Endothelial cell of umbilical vein (primary cell): ENCODE measurements at regions not wholly inside any gene's neighbourhood (a gene's known extent, or its start where the extent isn't known, plus 50 kb on each side); places are given as distances from the start of the nearest gene placed in this dataset.

Experiments used
- BruUV-seq: library from RNA; stranded (reverse); fragments of 400-500 nt; replicated peaks from 2 replicates; lab custom pipeline; 2021; lab: Mats Ljungman, UMichigan
- CTCF ChIA-PET: fragments of 300-600, 350-600 bp; sonication (Branson Sonifier 250); formaldehyde crosslinking; loops from one replicate; lab custom pipeline; 2021; ENCODE audit warnings: antibody characterized with exemption, inconsistent platforms; lab: Charles Lee
- POLR2A ChIA-PET: fragments of 300-600, 350-600 bp; sonication (Branson Sonifier 250); formaldehyde crosslinking; loops from one replicate; lab custom pipeline; 2021; ENCODE audit warnings: antibody characterized with exemption, inconsistent platforms; lab: Charles Lee
- DNase-seq: peaks from one replicate; pipeline ENCODE4 v3.0.0-alpha.2; 2011; ENCODE audit warnings: low read depth, low spot score
- FAIRE-seq: peaks from 2 replicates; lab custom pipeline; 2011; peaks lifted over from hg19 to GRCh38; lab: Jason Lieb, UNC
- H2AFZ ChIP-seq: 2 replicates; pipeline ENCODE4 v1.6.0; 2012; ENCODE audit warnings: low read depth, low read length, control low read depth, inconsistent platforms
- H3K27ac ChIP-seq: 2 replicates; pipeline ENCODE4 v1.5.1; 2011; ENCODE audit warnings: low read depth, mild to moderate bottlenecking, control low read depth, low read length, moderate library complexity; ENCODE audit not compliant: insufficient read depth
- H3K27me3 ChIP-seq, 2 experiments: 2 replicates each; pipeline versions ENCODE4 v1.6.0 to v1.6.1; 2011; ENCODE audit warnings: low read length in 2 of 2, mixed read lengths in 1 of 2; ENCODE audit not compliant: control insufficient read depth in 2 of 2, insufficient read depth in 2 of 2
- H3K36me3 ChIP-seq, 2 experiments: 2 replicates in 1 of 2; 3 replicates in 1 of 2; pipeline ENCODE4 v1.5.1; 2011; ENCODE audit warnings: low read length in 2 of 2, mild to moderate bottlenecking in 1 of 2, moderate library complexity in 1 of 2; ENCODE audit not compliant: control insufficient read depth in 2 of 2, insufficient read depth in 2 of 2; ENCODE audit errors: extremely low read depth in 1 of 2
- H3K4me1 ChIP-seq: 3 replicates; pipeline ENCODE4 v1.5.1; 2011; ENCODE audit warnings: mild to moderate bottlenecking, low read length; ENCODE audit not compliant: control insufficient read depth, insufficient read depth; ENCODE audit errors: extremely low read depth
- H3K4me2 ChIP-seq: 2 replicates; pipeline ENCODE4 v1.6.1; 2011; ENCODE audit warnings: low read length, control low read depth, mixed read lengths; ENCODE audit not compliant: insufficient read depth
- H3K4me3 ChIP-seq, 3 experiments: fragments of 200-600 bp in 1 of 3; sonication (generic), shearing (Covaris generic) in 1 of 3; replicated peaks in 1 of 3; 2 replicates each; pipeline ENCODE4 v1.5.1; 2011 to 2016; ENCODE audit warnings: control low read depth in 3 of 3, low read length in 3 of 3, mild to moderate bottlenecking in 2 of 3, inconsistent platforms in 1 of 3, low read depth in 1 of 3, moderate library complexity in 1 of 3; ENCODE audit not compliant: insufficient read depth in 1 of 3
- H3K79me2 ChIP-seq: 2 replicates; pipeline ENCODE4 v1.6.0; 2012; ENCODE audit warnings: low read length, inconsistent platforms; ENCODE audit not compliant: control insufficient read depth, insufficient read depth
- H3K9ac ChIP-seq: replicated peaks from 2 replicates; pipeline ENCODE3; 2011; ENCODE audit warnings: low read length, control low read depth; ENCODE audit not compliant: insufficient read depth; ENCODE audit errors: extremely low read depth
- H3K9me1 ChIP-seq: replicated peaks from 3 replicates; pipeline ENCODE4 v1.6.0; 2011; ENCODE audit warnings: mild to moderate bottlenecking, low read length; ENCODE audit not compliant: control insufficient read depth, insufficient read depth; ENCODE audit errors: extremely low read depth
- H3K9me3 ChIP-seq: replicated peaks from 2 replicates; pipeline ENCODE4 v1.5.1; 2012; ENCODE audit warnings: low read length, inconsistent platforms; ENCODE audit not compliant: control insufficient read depth, insufficient read depth
- H4K20me1 ChIP-seq: replicated peaks from 2 replicates; pipeline ENCODE3; 2011; ENCODE audit warnings: mild to moderate bottlenecking, low read length; ENCODE audit not compliant: control insufficient read depth, insufficient read depth; ENCODE audit errors: extremely low read depth
- FOS ChIP-seq: IDR thresholded peaks from 2 replicates; pipeline ENCODE4 v1.6.1; 2011; ENCODE audit warnings: mild to moderate bottlenecking, low read length, moderate library complexity, borderline replicate concordance; ENCODE audit not compliant: insufficient read depth
- GATA2 ChIP-seq: IDR thresholded peaks from 2 replicates; pipeline ENCODE4 v1.7.0; 2011; ENCODE audit warnings: low read depth, mild to moderate bottlenecking, moderate library complexity, mixed read lengths, low read length; ENCODE audit not compliant: insufficient read length, insufficient read depth
- JUN ChIP-seq: IDR thresholded peaks from 2 replicates; pipeline ENCODE4 v1.6.1; 2011; ENCODE audit warnings: borderline replicate concordance, low read depth; ENCODE audit not compliant: insufficient read length, insufficient read depth
- POLR2A ChIP-seq: IDR thresholded peaks from 2 replicates; pipeline ENCODE4 v1.6.1; 2012; ENCODE audit warnings: low read depth, mild to moderate bottlenecking, control low read depth, low read length
- dilution Hi-C: fragments of 300-500 bp; cut with MboI; formaldehyde crosslinking; loops from one replicate; pipeline ENCODE4 v1.15.0; 2019; ENCODE audit warnings: low sequenced_read_pairs; ENCODE audit not compliant: extremely low pct_ligation_motif_present
- intact Hi-C: fragments of 100-400 bp; cut with micrococcal nuclease; formaldehyde crosslinking; loops from one replicate; pipeline ENCODE4 v1.10.0; 2022
- TF ChIP-seq, protein P1 (sequence below), 2 donors: IDR thresholded peaks; 1 replicate in 1 of 2; 2 replicates in 1 of 2; pipeline ENCODE4 v1.5.1; 2011; ENCODE audit warnings: low read length in 2 of 2, mild to moderate bottlenecking in 2 of 2, moderate library complexity in 2 of 2, control low read depth in 1 of 2, inconsistent platforms in 1 of 2, low read depth in 1 of 2; ENCODE audit not compliant: insufficient read depth in 1 of 2; ENCODE audit errors: extremely low read depth in 1 of 2

DNA sequence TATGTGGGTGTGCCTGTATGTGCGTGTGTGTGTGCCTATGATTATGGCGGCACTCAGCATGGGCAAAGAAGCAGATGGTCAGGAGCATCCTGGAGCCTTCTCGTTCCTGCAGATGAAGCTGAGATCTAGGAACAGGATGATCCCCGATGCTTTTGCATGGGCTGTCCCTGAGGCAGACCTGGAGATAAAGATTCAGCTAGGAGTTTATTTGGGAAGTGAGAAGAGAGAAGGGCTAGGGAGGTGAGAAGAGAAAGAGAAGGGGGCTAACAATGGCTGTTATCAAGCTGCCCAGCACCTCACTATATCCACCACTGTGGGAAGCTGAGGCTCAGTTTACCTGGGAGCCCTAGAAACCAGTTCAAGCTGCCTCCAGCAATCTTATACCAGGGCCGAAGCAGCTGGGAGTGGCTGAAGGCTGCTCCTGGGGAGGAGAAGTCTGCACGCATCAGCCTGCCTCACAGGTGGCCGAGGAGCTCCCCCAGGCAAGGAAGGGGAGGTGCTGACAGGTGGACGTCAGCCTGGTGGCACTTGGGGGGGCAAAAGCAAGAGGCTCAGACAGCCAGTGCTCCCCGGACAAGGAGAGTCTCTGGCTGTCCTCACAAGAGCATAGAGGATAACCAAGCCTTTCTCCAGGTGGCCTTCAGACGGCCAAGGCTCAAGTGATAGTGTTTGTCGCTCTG, 94.0 kb upstream of the IQSEC1 start:
- no TSS peak for BruUV-seq
- CTCF ChIA-PET = interaction anchor here (1.8 kb wide), 1 partner anchor 75 kb away, joined by 6 read pairs; no protein-coding TSS in a partner anchor

More for the DNA sequence above, 94.0 kb upstream of the IQSEC1 start:
- H3K27ac ChIP-seq = no peak overlapping the region
- H3K4me3 ChIP-seq = no peak overlapping the region
- no peak overlapping the region for H3K4me2 ChIP-seq
- H3K9ac ChIP-seq = no peak overlapping the region
- H3K36me3 ChIP-seq = no peaks in the 10 kb centered on the region
- H3K79me2 ChIP-seq = no peaks in the 10 kb centered on the region
- DNase-seq = no peak
- POLR2A ChIA-PET = no interaction called here
- no peak for FAIRE-seq
- H3K9me1 ChIP-seq = no peaks in the 10 kb centered on the region
- H4K20me1 ChIP-seq = no peaks in the 10 kb centered on the region
- no peak overlapping the region for H2AFZ ChIP-seq
- H3K9me3 ChIP-seq = no peaks in the 10 kb centered on the region
- dilution Hi-C loops (no loop called here), intact Hi-C loops (no loop called here)
- H3K4me1 ChIP-seq = no peaks in the 10 kb centered on the region
- H3K27me3 ChIP-seq = no peaks in the 10 kb centered on the region
- no peak for TF ChIP-seq POLR2A
- TF ChIP-seq GATA2 = no peak
- TF ChIP-seq FOS = no peak
- TF ChIP-seq JUN = no peak
- TF ChIP-seq, protein P1, sequence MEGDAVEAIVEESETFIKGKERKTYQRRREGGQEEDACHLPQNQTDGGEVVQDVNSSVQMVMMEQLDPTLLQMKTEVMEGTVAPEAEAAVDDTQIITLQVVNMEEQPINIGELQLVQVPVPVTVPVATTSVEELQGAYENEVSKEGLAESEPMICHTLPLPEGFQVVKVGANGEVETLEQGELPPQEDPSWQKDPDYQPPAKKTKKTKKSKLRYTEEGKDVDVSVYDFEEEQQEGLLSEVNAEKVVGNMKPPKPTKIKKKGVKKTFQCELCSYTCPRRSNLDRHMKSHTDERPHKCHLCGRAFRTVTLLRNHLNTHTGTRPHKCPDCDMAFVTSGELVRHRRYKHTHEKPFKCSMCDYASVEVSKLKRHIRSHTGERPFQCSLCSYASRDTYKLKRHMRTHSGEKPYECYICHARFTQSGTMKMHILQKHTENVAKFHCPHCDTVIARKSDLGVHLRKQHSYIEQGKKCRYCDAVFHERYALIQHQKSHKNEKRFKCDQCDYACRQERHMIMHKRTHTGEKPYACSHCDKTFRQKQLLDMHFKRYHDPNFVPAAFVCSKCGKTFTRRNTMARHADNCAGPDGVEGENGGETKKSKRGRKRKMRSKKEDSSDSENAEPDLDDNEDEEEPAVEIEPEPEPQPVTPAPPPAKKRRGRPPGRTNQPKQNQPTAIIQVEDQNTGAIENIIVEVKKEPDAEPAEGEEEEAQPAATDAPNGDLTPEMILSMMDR (IDR thresholded peaks at IDR 0.05; ENCODE audit: extremely low read depth in 1 of 2, insufficient read depth in 1 of 2, low read depth in 1 of 2, low read length in 2 of 2) = no peak
